GM21367 (cell line): ENCODE measurements at regions not wholly inside any gene's neighbourhood (a gene's known extent, or its start where the extent isn't known, plus 50 kb on each side); places are given as distances from the start of the nearest gene placed in this dataset.

Experiments used
- ATAC-seq: cut with Tn5 transposase; IDR thresholded peaks from one replicate; pipeline ENCODE4 v1.9.1; 2021; ENCODE audit not compliant: unreplicated experiment

- no peak for ATAC-seq
Measured at GRCh38 chr13:47277774-47278173, 380.9 kb upstream of the HTR2A start.

GRCh38 chr13:47268270-47268669 is 371.4 kb upstream of the HTR2A start:
- ATAC-seq: no peak

- no peak for ATAC-seq
Measured at GRCh38 chr13:47258384-47258783, 361.5 kb upstream of the HTR2A start.

DNA sequence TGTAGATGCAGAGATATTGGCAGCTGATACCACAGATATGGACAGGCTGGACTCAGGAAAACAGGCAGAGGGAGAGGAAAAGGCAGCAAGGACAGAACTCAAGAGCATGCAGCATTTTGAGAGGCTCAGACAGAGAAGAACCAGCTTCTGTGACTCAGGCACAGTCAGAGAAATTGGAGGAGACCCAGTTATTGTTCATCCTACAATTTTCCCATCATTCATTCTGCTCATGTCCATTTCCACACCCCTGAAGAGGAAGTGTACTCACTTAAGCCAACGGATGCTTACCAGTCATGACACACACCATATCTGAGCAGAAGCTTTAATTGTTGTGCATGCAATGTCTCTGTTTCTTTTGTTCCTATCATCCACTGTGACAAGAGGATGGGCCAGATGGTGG is 359.8 kb upstream of the HTR2A start:
- ATAC-seq: no peak

DNA sequence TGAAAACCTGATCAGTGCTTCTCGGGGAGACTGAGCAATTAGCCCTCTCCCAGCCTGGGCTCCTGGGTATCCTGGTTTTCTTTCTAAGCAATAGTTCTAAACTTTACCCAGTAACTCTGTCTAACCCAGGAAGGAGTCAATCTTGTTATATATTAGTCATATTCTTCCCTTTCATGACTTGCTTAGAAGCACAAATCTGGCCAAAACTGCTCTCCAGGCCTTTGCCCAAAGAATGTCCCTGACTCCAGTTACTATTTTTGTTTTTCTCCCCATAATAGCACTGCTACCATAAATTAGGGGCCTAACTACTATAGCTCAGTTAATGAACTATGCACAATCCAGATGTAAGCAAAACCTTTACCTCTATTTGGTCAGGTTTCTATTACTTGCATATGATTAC is 355.8 kb upstream of the HTR2A start:
- no peak for ATAC-seq

DNA sequence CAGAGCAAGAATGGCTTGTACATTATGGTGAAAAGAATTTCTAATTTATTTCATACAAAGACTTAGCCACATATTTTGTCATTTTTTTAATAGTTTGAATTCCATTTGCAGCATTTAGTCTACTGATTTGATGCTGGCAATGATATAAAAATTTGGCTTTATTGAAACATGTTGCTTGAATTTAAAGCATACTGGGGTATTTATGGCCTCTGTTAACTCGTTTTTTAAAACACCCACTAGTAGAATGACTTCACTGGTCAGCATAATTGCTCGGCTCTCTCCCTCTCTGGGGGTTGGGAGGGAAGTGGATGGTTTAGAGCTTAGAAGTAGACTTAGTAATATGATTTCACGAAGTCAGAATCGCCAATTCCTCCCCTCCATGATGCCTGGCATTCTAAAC is 354.9 kb upstream of the HTR2A start:
- ATAC-seq: no peak

DNA sequence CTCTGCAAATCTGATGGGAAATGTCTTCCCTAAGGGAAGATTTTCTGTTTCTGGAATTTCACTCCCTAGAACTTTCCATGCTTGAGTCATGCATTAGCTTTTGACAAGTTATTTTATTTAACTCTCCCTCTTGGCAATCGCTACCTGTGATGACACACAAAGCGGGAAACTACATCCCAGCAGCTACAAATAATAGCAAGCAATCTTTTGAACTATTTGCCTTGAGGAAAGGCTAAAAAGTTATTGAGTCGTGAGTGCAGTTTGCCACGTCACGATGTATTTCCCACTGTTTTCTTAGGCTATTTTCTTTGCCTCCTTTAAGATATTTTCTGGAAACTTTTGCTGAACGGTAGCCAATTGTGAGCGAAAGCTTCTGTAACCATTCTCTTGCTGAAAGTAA is 353.3 kb upstream of the HTR2A start:
- ATAC-seq: no peak

DNA sequence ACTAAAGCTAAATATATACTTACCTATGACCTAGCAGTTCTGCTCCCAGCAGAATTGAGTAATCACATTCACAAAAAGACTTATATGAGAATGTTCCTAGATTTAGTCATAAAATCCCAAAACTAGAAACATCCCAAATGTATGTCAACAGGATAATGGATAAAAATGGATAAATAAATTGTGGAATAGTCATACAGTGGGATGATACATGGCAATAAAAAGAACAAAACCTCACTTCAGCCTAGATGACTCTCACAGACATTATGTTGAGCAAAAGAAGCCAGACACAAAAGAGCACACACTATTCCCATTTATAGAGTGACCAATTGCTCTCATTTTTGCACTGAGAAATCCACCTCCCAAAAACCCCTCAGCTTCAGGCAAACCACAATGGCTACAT is 352.4 kb upstream of the HTR2A start:
- no peak for ATAC-seq

GRCh38 chr13:47241446-47241845 is 344.6 kb upstream of the HTR2A start:
- no peak for ATAC-seq

GRCh38 chr13:47239025-47239424 is 342.2 kb upstream of the HTR2A start:
- ATAC-seq: no peak

DNA sequence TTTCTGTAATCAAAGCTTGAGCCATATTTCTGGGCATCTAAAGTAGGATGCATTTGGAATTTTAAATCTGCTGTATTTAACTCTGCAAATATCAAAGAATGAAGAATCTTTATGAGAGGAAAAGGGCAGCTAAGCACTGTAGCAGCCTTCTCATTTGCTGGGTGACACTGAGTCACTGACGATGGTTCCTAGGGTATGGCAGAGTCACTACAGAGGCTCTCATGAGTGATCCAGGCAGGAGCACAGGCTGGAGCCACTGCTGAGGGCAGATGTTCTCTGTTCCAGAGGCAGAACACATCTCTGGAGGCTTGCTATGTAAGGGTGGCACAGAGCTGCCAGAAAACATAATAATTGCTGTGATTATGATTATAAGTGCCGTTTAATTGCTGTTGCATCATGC is 340.7 kb upstream of the HTR2A start:
- no peak for ATAC-seq

DNA sequence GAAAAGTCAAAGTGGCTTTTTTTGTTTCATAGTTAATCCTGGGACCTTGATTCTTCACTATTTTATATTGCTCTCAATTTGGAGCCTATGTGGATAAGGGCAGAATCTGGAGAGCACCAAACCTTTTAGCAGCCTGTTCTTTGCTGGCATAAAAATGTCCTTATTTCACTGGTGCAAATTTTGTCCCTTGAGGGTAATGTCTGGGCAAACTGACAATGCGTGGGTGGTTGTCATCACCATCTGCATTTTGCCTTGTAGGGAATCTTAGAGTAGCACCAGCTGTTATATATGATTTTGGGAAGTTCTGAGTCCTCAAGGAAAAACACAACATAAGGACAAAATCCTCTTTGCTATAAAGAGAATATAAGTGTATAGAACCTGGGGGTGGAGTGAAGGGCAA is 336.9 kb upstream of the HTR2A start:
- ATAC-seq: no peak

GRCh38 chr13:47232516-47232915 is 335.7 kb upstream of the HTR2A start:
- no peak for ATAC-seq

DNA sequence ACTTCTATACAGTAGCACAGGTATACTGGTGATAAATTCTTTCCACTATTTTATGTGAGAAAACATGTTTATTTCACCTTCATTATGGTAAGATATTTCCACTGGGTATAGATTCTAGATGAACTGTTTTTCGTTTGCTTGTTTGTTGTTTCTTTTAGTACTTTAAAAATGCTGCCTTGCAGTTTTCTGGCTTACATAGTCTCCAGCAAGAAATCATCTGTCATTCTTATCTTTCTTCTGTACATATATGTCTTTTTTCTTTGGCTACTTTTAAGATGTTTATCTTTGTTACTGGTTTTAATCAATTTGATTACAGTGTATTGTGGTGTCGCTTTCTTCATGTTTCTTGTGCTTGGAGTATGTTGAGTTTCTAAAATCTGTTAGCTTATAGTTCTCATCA is 333.3 kb upstream of the HTR2A start:
- ATAC-seq: no peak

DNA sequence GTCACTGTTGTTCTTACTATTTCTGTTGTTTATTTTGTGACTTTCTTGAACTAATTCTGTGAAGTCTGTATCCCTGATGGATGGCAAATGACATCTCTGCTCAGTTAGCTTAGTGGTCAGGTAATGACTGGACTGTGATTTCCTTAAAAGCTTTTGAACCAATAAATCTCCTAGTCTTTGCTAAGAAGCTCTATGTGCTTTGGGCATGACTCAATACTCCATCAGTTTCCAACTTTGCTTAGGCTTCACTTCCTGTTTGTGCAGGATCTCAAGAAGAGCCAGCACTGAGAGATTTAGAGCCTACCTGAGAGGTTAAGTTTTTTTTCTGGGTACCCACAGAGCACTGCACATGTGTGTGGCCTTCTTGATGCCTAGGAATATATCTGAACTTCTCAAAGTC is 329.7 kb upstream of the HTR2A start:
- ATAC-seq: no peak

GRCh38 chr13:47220453-47221140 is 323.7 kb upstream of the HTR2A start:
- no peak for ATAC-seq

GRCh38 chr13:47218611-47219010 is 321.8 kb upstream of the HTR2A start:
- ATAC-seq: no peak

DNA sequence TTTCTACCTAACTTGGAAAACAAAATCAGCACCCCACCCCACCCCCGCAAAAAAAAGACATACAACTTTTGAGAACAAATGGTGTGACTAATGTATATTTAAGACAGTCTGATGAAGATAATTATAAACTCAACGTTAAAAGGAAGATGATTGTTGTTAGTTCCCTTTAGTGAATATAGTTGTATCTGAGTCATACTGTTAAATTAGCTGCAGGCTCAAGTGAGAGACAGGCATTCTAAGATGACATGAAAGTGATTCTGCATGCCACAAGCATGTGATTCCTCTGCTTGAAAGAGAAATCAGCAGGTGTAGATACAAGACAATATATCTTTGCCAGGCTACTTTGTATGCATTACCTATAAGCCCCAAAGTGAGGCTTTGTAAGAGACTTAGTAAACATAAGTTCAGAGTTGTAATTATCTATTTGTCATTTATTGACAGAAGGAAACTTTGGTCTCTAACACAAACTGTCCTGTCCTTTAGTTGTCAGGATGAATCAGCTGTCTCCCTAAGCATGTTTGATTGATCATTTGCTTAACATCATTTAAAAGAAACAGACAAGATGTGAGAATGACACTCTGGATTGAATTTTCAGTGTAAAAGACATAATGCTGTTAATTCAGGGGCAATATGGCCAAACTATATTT is 319.4 kb upstream of the HTR2A start:
- ATAC-seq: no peak

- ATAC-seq: no peak
Measured at GRCh38 chr13:47215736-47216135, 318.9 kb upstream of the HTR2A start.

GRCh38 chr13:47213047-47213446 is 316.2 kb upstream of the HTR2A start:
- ATAC-seq: no peak

DNA sequence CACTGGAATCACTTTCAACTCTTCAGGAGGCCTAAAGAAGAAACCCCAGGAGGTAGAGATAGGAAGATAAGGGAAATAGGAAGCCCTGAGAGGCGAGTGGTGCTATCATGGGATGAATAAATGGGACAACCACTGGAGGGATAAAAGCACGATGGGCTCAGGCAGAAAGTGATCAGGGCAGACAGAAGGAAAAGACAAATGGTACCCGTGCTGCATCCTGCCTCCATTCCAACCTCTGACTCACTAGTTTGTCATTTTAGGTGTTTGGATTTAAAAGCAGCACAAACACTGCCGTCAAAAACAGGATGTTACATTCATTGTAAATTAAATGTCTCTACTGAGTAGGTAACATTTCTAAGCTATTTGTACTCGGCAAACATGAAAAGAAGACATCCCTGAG is 314.3 kb upstream of the HTR2A start:
- ATAC-seq: no peak

GRCh38 chr13:47206111-47206510 is 309.3 kb upstream of the HTR2A start:
- ATAC-seq: no peak

DNA sequence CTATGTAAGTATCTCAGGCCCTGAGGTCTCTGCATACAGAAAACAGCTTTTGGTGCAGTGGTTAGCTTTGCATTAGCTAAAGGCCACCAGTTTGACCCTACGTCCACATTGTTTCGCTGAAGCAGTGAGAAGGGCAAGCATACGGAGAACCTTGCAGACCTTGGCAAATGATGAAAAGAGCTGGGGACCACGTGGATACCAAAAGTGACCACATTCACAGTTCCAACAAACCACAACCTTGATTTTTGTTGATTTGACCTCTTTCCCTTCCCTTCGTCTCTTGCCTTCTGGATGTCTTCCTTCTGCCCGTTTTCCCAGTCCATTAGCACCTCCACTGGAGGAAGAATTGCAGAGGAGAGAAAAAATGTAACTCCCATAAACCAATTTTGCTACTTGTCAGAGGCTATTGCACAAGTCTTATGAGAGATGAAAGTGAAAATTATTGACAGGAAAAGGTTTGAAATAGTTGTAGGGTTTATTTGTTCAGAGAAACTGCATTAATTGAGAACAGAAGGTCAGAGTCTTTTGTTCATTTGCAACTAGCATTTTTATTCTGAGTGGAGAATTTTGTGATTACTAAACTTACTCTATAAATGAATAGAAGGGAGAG is 293.9 kb upstream of the HTR2A start:
- ATAC-seq: no peak
